ENCODE measurements at regions not wholly inside any gene's neighbourhood (a gene's known extent, or its start where the extent isn't known, plus 50 kb on each side); places are given as distances from the start of the nearest gene placed in this dataset.

DNA sequence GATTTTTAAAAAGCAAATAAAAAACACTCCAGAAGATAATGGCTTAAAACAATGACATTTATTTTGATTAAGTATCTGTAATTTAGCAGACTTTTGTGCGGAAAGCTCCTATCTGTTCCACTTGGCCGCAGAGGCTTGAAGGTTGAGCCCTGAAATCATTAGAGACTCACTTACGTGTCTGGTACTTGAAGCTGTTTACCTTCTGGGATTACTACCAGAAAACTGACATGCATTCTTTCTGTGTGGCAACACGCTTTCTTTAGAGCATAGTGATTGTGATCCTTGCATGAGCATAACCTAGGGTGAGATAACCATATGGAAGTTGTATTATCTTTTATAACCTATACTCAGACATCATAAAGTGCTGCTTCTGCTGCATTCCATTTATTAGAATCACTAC is 298.5 kb downstream of the SI start:
- TF ChIP-seq, protein P1, sequence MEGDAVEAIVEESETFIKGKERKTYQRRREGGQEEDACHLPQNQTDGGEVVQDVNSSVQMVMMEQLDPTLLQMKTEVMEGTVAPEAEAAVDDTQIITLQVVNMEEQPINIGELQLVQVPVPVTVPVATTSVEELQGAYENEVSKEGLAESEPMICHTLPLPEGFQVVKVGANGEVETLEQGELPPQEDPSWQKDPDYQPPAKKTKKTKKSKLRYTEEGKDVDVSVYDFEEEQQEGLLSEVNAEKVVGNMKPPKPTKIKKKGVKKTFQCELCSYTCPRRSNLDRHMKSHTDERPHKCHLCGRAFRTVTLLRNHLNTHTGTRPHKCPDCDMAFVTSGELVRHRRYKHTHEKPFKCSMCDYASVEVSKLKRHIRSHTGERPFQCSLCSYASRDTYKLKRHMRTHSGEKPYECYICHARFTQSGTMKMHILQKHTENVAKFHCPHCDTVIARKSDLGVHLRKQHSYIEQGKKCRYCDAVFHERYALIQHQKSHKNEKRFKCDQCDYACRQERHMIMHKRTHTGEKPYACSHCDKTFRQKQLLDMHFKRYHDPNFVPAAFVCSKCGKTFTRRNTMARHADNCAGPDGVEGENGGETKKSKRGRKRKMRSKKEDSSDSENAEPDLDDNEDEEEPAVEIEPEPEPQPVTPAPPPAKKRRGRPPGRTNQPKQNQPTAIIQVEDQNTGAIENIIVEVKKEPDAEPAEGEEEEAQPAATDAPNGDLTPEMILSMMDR (IDR thresholded peaks at IDR 0.05; ENCODE audit: low read depth, low read length, poor library complexity, severe bottlenecking): no peak
- no peak for TF ChIP-seq EZH2phosphoT487 (IDR thresholded peaks at IDR 0.05; ENCODE audit: borderline replicate concordance, low read length)

All from DOHH2 (cell line).